Upper lobe of left lung (tissue), 4 donors: ENCODE measurements at regions not wholly inside any gene's neighbourhood (a gene's known extent, or its start where the extent isn't known, plus 50 kb on each side); places are given as distances from the start of the nearest gene placed in this dataset.

Experiments
- EP300 ChIP-seq, 4 donors: sonication (generic); formaldehyde crosslinking; IDR thresholded peaks; one replicate each; pipeline ENCODE4 v1.5.1; 2017; ENCODE audit warnings: antibody characterized with exemption in 4 of 4, control low read depth in 2 of 4
- POLR2A ChIP-seq, 4 donors: fragments of 450-650 bp; IDR thresholded peaks; one replicate each; pipeline ENCODE4 v1.5.1; 2016 to 2017; ENCODE audit warnings: antibody characterized with exemption in 4 of 4, mild to moderate bottlenecking in 2 of 4
- TF ChIP-seq, protein P1 (sequence below), 6 experiments: fragments of 450-650 bp in 4 of 6; fragments of 200-600 bp in 2 of 6; sonication (generic) in 2 of 6; IDR thresholded peaks; one replicate each; pipeline ENCODE4 v1.5.1; 2016 to 2019; ENCODE audit warnings: antibody characterized with exemption in 6 of 6

DNA sequence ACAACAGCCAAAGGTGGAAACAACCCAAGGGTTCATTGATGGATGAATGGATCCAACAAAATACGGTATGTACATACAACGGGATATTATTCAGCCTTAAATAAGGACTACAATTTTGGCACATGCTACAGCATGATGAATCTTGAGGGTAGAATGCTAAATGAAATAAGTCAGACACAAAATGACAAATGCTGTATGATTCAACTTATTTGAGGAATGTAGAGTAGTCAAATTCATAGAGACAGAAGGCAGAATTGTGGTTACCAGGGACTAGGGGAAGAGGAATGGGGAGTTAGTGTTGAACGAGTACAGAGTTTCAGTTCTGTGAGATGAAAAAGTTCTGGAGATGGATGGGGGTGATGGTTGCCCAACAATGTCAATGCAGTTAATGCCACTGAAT, 118.0 kb upstream of the PAXBP1 start:
- TF ChIP-seq, protein P1, sequence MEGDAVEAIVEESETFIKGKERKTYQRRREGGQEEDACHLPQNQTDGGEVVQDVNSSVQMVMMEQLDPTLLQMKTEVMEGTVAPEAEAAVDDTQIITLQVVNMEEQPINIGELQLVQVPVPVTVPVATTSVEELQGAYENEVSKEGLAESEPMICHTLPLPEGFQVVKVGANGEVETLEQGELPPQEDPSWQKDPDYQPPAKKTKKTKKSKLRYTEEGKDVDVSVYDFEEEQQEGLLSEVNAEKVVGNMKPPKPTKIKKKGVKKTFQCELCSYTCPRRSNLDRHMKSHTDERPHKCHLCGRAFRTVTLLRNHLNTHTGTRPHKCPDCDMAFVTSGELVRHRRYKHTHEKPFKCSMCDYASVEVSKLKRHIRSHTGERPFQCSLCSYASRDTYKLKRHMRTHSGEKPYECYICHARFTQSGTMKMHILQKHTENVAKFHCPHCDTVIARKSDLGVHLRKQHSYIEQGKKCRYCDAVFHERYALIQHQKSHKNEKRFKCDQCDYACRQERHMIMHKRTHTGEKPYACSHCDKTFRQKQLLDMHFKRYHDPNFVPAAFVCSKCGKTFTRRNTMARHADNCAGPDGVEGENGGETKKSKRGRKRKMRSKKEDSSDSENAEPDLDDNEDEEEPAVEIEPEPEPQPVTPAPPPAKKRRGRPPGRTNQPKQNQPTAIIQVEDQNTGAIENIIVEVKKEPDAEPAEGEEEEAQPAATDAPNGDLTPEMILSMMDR (IDR thresholded peaks at IDR 0.05) = no peak
- no peak for TF ChIP-seq EP300 (IDR thresholded peaks at IDR 0.05)
- no peak for TF ChIP-seq POLR2A (IDR thresholded peaks at IDR 0.05)
